Endothelial cell of hepatic sinusoid (primary cell): ENCODE measurements at regions not wholly inside any gene's neighbourhood (a gene's known extent, or its start where the extent isn't known, plus 50 kb on each side); places are given as distances from the start of the nearest gene placed in this dataset.

ENCODE experiments used
- in situ Hi-C: cut with HindIII; loops from 2 replicates; pipeline ENCODE4 v1.10.0; 2017; ENCODE audit warnings: low sequenced_read_pairs

DNA sequence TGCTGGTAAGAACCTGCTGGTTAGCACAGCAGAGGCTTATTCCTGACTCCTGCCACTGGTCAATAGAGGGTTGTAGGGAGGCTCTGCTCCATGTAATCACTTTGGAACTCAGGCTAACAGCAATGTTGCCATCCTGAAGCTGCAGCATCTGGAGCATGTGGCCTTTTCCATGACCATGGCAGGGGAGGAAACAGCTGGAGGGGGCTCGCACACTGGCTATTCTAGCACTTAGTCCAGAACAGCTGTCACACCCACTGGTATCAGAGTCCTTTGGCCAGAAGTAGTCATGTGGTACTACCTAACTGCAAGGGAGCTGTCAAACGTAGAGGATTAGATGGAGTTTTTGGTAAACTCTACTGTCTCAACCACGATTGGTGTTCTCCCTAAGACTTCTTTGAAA lies 450.0 kb downstream of the RPS24 start:
- in situ Hi-C loops, result no loop called here

DNA sequence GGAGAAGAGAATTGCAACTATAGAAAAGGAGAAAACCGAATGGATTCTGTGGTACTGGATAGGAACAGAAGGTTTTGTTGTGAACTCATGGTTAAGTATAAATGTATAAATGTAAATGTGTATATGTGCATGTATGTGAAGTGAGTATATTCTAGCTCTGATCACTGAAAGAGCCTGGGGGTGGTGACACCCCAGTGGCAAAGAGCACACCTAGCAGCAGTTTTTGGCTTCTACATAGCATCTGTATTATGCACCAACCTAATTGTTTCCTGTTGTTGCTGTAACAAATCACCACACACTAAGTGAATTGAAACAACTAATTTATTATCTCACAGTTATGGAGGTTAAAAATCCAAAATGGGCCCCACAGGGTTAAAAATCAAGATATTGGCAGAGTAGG lies 455.4 kb downstream of the RPS24 start:
- in situ Hi-C loops, result no loop called here

DNA sequence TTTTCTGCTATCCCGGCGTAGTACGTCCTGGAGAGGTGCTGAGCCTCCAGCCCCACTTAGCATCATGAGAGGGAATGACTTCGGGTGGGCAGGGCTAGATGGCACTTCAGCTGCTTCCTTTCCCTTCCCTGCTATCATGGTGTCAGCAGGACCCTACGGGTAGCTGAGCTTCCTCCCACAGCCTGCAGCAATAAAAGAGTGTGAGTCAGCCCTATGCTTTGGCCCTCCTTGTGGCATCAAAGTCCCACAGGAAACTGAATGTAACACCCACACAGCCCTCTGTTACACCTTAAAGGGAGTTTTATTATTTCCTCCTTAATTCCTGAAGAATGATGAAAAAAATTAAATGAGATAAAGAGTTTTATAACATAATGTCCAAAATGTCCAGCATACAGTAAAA lies 458.1 kb downstream of the RPS24 start:
- in situ Hi-C loops, result no loop called here

DNA sequence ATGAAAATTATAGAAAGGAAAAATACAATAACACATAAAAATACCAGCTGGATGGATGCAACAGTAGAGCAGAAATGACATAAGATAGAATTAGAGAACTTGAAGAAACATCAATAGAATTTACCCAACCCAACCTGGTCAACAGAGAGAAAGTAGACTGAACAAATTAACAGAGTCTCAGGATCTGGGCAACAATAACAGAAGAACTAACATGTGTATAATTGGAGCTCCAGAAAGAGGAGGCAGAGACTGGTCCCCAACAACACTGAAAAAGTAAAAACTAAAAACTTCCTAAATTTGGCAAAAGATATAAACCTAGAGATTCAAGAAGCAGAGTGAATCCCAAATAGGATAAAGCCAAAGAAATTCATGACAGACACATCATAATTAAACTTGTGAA lies 458.8 kb downstream of the RPS24 start:
- in situ Hi-C loops, result no loop called here

DNA sequence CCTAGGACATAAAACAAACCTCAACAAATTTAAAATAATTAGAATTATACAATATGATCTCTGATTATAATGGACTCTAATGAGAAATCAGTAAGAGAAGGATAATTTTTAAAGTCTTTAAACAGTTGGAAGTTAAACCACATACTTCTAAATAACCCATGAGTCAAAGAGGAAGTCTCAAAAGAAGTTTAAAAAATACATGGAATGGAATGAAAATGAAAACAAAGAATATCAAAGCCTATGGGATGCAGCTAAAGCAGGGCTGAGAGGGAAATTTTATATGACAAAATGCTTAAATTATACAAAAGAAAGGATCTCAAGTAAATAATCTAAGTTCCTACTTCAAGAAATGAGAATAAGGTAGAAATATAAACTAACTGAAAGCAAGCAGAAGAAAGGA lies 460.5 kb downstream of the RPS24 start:
- in situ Hi-C loops, result no loop called here

DNA sequence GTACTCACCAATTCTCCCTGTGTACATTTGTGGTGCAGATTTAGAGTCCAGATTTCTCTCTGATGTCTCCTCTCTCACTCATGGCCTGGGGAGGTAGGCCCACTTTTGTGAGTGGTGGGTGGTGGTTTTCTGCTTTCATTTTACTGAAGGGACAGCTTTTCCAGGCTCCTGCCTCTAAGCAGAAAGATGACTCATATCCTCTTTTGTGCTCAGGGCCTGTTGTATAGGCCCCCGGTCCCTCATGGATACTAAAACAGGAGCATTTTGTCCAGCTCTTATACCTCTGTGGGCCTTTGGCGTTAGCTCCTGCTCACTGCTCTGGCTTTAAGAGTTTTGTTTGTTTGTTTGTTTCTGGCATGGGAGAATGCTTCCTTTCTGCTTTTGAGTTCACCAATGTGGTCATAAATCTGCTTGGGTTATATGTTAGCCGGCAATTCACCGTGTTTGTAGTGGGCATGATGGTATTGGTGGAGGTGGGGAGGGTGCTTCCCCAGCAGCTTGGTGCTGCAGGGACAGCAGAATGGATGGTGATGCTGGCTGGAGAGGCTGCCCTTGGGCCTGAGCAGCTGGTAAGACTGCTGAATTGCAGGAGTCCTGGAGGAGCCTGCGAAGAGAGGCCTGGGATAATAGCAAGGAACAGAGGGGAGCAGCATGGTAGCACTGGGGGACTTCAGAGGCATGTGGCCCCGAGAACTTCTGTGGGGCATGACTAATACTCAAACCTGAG lies 468.7 kb downstream of the RPS24 start:
- in situ Hi-C loops, result no loop called here

DNA sequence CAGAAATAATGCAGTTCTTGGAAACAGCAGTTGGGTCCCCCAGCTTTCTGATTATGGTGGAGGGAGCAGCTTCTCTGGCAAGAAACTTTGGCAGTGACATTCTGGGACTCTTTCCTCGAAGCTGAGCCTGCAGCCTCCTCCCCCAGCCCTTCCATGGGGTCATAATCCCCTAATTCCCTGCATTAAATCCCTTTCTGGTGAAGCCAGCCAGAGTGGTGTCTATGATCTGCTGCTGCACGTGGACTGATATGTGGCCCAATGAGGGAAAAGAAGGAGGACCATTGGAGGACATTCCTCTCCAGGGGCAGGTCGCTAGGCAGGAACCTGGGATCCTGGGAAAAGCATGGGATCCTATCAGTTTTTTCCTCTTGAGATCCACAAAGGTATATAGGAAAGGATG lies 470.5 kb downstream of the RPS24 start:
- in situ Hi-C loops, result no loop called here

DNA sequence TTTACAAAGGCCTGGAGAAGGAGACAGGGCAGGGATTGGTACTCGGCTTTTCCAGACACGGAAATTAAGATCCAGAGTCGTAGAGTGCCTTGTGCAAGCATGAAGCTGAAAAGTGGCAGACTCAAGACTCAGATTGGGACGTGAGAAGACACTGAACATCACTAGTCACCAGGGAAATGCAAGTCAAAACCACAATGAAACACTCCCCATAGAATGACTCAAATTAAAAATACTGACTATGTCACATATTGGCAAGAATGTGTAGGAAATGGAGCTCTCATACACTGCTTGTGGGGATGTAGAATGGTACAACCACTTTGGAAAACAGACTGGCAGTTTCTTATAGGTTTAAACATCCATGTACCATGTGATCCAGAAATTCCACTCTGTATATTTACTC lies 472.0 kb downstream of the RPS24 start:
- in situ Hi-C loops, result no loop called here

DNA sequence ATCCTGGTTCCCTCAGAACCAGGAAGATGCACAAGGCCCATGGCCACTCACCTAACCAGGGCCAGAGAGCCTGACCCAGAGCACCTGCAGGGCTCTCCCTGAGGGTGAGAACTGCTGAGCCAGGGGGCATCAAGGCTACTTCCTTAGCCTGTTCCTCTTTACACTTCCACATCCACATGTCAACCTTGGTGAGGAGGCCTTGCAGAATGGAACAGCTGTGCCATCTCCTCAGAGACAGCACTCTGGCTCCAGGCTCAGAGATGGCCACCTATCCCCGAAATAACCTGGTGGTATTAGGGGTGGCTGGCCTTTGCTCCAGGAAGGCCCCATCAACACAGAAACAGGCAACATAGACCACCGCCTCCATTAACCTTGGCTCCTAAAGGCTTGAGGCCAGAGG lies 473.0 kb downstream of the RPS24 start:
- in situ Hi-C loops, result no loop called here

DNA sequence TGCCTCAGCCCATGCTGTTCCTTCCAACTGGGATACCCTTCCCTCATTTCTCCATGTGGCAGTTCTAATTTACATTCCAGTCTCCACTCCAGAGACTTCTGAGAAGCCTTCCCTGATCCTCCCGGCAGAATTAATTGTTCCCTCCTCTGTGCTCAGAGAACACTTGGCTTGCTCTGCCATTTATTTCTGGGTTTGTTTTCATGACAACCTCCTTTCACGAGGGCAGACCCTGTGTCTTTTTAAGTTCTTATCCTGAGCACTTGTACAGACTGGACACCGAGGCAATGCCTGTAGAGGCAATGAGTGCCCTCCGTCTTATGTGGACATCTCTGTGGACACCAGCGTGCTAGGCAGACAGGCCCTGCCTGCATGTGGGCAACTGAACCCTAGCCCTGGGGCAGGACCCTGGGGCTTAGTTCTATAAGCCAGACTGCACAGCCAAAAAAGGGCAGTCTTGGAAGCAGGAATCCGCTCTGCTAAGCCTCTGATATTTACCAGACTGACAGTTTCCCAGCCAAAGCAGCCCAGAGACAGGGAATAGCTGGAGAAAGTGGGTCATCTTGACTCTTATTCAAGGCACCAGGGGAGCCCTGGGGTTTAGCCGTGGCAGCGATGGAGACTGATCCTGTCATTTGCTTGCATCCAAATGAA lies 474.0 kb downstream of the RPS24 start:
- in situ Hi-C loops, result no loop called here

DNA sequence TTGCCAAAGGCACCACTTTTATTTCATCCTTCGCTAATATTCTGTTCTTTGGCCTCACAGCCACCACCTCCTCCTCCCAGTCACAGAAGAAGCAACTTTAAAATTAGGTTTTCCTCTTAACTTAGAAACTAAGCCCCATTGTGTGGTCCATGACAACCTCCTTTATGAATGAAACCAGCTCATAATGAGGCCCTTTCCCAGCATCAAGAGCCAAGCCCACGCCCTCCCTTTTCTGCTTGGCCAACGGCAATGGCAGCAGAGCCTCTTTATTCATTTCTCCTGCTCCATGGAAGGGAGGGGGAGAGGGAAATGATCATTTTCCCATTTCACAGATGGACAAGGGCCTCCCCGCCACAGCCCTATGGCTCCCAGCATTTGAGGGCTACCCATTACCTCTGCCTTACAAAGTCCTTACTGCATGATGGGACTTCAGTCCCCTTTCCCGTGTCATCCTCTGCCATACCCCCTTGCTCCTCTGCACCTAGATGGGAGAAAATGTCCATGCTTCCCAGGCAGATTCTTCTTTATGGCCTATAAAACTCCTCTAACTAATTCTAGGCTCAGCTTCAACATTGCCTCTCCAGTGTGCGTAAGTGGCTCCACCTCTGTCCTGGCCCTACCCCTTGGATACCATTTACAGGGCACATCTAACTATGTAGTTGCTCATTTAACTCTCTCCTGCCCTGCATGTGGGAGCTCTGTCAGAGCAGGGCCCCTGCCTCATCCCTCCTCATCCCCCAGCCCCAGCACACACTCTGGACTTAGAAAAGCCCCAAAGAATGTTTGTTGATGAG lies 475.5 kb downstream of the RPS24 start:
- in situ Hi-C loops, result no loop called here

DNA sequence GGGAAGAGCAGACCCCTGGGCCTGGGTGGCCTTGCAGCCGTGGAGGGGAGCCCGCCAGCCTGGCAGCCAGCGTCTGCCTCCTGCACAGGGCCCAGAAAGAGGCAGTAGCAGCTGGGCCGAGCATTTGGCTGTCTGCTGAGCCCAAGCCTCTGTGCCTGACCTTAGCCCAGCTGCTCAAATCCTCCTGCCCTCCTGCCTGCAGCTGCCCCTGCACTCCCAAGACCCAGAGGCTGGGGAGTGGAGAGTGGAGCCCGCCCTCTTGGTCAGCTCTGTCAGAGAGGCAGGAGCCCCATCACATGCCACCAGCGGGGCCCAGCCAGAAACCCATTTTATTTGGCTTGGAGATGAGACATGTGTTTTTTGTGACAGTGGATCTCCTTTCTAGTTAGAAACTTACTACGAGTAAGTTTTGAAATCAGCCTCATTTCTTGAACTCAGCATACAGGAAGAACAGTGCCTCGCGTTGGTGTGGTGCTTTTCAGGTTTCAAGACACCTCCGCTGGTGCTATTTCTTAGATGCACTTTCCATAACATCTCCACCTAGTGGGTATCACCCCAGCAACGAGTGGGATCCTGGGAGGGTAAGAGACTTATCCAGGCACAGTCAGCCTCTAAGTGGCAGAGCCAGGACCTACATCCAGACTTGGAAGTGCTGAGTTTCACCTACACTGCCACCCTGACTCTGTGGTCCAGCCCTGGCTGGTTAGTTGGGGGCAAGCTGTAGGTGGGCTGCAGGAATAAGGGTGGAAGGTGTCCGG lies 477.1 kb downstream of the RPS24 start:
- in situ Hi-C loops, result no loop called here

DNA sequence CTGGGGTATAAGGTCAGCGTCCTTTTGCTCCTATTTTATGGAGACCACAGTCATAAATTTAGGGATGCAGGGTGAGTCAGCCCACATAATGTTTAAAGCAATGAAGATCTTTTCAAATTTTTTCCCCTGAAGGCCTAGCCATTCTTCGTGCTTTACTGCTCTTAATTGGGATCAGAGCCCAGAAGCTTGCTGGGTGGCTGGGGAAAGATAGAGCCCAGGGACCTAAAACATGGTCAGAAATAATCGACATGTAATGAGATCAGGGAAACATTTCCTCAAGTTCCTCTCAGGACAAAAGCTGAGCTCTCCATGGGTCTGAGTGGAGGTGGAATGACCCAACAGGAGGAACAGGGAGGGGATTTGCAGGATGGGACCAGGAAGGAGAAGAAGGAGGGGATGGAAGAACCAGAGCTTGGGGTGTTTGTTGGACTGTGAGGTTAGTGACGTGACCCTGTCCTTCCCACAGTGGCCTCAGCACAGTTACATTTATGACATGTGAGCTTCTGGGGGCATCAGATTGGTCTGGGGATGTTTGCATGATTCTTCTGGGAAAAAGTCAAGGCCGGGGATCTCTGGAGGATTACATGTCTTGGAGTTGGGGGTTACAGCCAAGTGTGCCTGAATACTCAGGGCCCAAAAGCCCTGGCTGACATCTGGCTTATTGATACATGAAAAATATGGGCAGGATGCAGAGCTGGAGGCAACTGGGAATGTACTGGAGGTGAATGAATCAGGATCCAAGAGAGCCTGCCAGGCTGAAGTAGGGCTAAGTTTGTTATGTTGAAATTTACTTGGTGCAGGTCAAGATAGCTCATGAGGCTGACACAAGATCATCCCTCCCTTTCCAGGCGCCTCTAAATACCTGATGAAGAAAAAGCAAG lies 477.9 kb downstream of the RPS24 start:
- in situ Hi-C loops, result no loop called here

DNA sequence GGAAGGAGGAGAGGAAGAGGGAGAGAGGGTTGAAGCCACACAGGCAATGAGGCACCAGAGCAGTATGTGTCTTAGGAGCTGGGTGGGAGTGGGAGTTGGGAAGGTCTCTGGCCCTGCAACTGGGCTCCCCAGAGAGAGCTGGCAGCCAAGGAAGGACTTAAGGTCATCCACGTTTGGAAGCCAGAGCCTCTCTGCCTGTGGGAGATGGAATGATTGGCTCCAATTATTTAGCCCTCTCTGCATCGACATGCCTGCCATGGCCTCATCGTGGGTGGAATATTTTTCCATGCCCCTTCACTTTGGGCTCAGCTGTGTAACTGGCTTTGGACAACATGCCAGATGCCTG lies 478.5 kb downstream of the RPS24 start:
- in situ Hi-C loops, result no loop called here

DNA sequence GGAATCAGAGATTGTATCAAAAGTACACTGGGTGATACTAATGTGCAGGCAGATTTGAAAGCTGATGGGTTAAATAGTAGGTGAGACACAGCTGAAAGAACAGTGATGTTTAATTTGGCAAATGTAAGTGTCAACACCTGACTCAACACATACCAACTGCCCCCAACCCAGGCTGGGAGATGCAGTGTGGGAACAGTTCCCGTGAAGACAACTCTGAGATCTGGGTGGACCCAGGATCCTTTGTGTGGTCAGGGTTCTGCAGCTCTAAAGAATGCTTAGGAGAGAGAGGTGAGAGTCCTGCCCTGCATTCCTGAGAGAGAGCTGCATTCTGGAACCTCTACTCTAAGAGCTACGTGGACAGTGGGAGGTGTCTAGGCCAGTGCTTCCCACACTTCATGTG lies 479.7 kb downstream of the RPS24 start:
- in situ Hi-C loops, result no loop called here

DNA sequence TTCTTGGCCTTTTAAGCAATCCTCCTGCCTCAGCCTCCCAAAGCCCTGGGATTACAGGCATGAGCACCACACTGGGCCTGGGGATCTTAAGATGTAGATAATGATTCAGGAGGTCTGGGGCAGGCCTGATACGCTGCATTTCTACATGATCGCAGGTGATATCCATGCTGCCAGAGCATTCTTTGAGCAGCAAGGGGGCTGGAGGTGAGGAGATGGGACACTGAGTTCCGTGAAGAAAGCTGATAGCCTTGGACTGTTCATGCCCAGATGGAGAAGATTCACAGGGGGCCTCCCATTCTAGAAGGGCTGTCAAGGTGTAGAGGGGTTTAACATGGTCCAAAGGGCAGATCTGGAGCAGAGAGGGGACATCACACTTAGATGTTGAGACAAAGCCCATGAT lies 480.3 kb downstream of the RPS24 start:
- in situ Hi-C loops, result no loop called here

DNA sequence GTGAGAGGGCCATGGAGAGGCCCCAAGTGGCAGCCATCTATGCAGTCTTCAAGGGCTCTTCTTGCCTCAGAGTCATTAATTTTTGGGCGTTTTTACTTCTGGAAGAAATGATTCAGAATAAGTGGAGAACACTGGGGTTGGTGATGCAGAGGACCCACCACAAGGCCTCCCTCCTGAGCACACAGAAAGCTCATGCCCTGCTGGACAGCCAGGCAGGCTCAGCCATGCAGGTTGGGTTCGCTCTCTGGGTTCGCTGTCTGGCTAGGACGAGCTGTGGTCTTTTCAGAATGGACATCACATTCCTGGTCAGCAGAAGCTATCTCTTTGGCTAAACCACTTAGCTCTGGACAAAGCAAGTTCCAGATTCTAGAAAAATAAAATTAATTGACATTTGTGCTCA lies 480.8 kb downstream of the RPS24 start:
- in situ Hi-C loops, result no loop called here

DNA sequence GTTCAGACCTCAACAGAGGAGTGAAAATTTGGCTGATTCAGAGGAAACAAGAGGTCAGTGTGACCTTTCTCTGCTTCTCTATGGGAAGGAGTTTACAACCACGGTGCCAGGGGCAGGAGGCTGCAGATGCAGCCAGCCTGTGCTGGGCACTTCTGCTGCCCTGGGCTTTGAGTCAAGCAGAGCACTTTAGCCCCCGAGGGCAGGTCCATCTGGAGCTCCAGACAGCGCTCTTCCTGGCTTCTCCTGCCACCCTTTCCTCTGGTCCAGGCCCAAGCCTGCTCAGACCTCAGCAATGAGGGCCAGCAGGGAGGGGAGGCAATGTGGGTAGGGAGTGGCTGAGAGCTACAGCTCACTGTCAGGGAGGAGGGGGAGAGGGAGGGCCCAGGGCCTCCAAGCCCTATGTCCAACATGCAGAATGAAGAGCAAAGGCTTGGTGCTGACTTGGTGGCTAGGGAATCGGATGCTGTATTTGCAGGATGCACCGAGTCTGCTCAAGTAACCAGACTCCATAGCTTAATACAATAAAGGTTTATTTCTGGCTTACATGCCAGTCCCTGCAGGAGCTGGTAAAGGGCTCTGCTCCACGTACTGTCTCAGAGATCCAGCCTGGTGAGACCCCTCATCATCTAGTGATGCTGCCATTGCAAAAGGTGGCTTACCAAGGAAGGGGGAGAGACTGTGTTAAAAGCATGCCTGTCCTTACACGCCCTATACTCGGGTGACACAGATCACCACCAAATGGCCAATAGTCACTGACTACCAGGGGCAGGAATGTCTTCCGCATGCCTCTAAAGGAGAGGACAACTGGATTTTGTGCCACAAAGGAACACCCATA lies 481.6 kb downstream of the RPS24 start:
- in situ Hi-C loops, result no loop called here

DNA sequence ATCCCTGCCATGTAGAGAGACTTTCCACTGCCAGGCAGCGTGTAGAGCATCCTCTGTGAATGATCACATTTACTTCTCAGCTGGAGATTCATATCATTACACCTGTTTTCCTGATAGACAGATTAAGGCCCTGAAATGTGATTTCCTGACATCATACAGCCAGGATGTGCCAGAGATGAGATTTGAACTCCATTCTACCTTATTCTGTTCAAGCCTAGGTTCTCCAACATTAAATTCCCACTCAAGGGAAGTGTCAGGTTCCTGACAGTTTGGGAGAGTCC lies 482.1 kb downstream of the RPS24 start:
- in situ Hi-C loops, result no loop called here

DNA sequence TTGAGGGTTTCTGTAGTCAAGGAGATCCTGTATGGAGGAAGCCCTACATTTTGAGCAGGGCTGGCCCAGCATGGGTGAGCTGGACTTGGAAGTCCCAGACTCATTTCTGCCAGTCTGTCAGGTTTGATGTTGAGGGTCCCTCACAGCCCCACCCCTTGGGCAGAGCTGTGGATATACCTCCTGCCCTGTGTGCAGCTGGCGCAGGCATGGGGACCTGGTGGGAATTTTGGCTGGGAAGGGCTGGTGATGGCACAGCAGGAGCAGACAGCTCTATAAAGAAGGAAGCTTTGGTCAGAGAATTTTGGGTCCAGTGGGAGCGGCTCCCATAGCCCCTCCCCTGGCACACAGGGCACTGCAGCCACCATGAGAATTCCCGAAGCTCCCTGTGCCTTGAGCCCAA lies 482.6 kb downstream of the RPS24 start:
- in situ Hi-C loops, result no loop called here
